GM21381 (cell line): ENCODE measurements at regions not wholly inside any gene's neighbourhood (a gene's known extent, or its start where the extent isn't known, plus 50 kb on each side); places are given as distances from the start of the nearest gene placed in this dataset.
"Not testable (repeated sequence)": the region's sequence is repeated elsewhere in the genome, so short reads cannot be mapped to it uniquely, and the experiment has no call there.

ENCODE experiments used
- ATAC-seq: cut with Tn5 transposase; IDR thresholded peaks from one replicate; pipeline ENCODE4 v1.9.1; 2021; ENCODE audit warnings: mild to moderate bottlenecking, moderate library complexity; ENCODE audit not compliant: unreplicated experiment

DNA sequence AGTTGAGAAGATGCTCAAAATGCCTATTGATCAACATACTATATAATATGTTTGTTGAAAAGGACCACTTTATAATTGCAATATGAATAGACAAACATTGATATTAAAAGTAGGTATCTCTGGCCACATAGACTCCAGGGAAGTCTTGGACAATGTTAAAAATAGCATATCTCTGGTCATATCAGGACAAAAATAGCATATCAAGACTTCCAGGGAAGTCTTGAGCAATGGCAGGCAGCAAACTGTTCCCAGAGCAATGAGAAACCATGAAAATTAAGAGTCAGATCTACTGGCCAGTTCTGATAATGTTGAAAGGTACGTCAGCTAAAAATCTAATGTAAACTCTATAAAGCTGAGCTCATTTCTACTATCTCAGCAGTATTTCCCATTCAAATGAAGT is 1130.3 kb upstream of the CITED2 start:
- no peak for ATAC-seq

DNA sequence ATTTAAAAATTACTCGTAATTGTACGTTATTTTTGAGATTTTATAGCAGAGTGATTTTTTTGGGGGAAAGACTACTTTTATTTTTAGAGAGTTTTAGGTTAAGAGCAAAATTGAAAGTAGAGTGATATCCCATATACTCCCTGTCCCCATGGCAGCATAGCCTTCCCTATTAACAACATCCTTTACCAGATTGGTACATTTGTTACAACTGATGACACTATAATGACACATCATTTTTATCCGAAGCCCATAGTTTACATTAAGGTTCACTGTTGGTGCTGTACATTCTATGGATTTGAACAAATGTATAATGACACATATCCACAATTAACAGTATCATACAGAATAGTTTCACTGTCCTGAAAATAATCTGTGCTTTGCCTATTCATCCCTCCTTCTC is 1126.4 kb upstream of the CITED2 start:
- no peak for ATAC-seq

DNA sequence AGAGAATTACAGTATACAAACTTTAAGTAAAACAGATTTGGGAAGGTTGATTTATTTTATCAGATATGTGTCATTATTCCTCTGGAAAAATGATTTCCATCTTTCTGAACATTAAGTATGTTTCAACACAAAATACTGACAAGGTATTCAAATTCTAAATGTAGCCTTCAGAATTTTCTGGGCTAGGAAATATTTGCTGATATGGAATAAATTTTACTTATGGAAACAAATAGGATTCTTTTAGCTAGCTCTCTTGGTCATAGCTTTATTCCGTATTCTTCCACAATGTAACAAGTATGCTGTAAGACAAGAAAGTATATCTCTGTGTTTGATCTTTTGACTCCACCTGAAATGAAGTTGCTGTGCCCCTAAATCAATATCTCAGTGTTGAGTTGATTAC is 1125.2 kb upstream of the CITED2 start:
- no peak for ATAC-seq

DNA sequence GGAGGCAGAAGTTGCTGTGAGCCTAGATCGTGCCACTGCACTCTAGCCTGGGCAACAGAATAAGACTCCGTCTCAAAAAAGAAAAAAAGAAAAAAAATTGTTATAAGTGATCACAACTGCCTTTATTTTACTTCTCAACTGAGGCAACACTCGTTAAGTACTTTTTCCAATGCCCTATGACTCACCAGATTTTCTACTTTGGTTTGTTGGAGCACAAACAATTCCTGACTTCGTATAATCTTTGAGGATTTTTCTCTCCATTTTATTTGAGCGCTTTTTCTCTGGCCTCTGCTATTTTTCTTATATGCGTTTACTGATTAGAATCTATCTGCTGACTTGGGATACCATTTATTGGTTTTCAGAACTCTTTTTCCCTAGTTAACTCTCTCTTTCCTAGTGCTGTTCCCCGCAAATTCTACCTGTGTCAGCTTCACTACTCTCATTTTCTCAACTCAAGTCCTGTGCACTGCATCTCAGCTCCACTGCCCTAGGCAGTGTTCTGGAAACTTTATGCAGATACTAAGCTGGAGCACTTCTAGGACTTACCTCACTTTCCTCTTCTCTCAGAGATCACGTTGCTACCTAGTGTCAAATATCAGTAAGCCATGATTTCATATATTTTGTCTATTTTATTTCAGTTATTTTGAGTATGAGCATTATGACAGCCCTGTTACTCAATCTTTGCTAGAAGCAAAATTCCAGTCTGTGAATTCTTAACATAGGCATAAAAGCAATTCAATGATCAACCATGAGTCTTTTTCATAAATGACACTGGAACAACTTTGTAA is 1120.1 kb upstream of the CITED2 start:
- ATAC-seq = no peak

DNA sequence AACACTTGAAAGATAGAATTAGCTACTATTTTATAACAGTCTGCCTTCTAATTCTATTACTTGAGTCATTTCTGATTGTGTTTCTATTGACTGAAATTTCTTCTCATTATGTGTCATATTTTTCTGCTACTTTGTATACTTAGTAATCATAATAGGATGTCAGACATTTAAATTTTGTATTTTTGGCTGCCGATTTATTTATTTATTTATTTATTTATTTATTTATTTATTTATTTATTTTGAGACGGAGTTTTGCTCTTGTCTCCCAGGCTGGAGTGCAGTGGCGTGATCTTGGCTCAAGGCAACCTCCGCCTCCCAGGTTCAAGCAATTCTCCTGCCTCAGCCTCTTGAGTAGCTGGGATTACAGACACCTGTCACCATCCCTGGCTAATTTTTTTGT is 1119.0 kb upstream of the CITED2 start:
- ATAC-seq = not testable (repeated sequence)

DNA sequence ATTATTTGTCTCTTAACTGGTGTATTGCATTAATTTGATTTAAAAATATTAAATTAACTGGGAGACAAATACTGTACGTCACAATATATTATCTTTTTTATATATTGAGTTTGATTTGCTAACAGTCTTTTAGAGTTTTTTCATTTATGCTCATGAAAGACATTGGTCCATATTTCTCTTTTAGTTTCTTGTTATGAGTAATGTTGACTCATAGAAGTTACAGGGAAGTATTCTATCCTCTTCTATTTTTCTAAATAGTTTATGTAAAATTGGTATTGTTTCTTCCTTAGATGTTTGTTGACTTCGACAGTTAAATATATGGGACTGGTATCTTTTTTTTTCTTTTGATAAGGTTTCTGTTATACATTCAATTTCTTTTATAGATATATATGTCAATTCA is 1115.6 kb upstream of the CITED2 start:
- no peak for ATAC-seq

DNA sequence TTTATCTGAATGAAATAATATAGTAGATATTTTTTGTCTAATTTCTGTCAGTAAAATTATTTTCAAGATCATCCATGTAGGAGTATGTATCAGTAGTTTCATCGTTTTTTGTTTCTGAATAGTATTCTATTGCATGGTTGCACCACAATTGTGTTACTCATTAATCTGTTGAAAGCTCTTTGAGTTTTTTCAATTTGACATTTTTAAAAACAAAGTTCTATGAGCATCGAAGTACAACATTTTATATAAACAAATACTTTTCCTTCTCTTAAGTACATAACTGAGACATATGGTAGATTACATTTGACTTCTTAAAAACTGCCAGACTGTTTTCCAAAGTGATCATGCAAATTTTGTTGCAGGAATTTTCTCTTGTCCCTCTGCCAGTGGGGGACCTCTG is 1113.1 kb upstream of the CITED2 start:
- no peak for ATAC-seq

DNA sequence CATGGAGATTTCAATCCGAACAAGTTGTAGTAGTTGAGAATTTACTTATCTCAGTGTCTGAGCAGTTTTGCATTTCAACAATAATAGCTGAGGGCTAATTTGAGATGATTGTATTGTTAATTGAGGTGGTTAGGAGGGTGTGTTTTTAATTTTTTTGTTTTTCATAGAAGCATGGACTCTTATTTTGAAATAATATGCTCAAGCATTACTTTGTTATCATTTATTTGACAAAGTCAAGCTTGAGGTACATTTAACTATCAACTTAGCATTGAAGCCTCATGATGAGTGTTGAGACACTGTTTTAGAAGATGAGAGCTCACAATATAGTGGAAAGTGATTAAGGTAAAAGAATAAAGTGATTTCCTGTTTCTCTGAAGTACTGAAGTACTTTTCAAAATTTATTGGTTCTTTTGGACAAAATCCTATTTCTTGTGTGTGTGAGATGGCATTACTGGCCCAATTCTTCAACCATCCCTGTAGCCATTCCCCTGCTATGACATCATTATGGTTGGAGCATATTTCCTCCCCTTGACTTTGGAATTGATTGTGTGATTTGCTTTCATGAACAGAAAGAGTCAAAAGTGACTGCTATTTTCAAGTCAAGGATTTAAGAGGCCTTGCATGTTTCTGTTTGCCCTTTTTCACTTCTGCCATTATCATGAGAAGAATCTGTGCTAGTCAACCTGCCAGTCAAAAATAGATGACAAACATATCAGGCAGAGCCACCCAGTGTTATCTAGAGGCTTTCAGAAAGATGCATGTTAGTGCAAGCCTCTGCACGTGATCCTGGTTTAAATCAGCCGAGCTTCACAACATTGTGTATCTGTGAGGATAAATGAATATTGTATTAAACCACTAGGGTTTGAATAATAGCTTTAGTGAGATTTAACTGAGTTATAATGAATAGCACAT is 1112.3 kb upstream of the CITED2 start:
- no peak for ATAC-seq

DNA sequence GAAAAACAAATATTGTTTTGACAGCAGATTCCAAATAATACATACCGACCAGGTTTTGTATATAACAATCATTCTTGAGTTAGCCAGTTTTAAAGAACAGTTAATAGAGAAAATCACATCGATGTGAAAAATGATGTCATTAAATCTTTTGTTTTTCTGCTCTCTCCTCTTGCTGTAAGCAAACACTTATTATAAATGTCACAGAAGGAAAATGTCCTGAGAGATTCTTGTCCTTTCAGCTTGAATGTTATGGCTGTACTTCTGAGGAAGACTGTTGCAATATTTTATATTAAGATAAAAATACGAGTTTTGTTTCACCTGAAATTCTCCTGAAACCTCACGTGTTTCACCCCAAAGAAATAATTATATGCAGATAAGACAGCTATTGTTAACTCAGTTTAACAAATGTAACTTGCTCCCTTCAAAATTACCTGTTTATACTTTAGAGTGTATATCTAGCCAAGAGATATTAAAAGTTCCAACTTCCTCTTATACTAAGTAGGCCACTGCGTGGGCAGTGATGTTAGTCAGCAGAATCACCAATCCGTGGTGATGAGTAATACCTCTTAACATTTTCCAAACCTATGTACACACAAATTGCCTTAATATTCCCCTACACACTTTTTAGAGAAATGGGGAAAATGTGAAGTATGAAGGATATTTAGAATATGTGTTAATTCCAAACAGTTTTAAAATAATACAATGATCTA is 1111.4 kb upstream of the CITED2 start:
- ATAC-seq = no peak

DNA sequence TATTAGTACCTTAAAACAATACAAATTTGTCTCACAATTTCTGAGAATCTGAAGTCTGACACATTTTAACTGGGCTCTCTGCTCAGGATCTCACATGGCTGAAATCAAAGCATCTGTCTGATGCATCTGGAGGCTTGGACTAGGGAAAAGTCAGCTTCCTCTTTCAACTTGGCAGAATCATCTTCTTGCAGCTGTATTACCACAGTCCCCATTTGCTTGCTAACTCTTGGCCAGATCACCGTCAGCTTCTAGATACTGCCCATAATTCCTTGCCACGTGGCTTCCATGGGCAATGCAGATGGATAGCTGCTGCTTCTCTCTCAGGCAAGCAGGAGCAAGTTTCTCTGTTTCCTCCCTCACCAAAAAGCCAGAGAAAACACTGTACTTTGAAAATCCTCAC is 1106.4 kb upstream of the CITED2 start:
- ATAC-seq = no peak

DNA sequence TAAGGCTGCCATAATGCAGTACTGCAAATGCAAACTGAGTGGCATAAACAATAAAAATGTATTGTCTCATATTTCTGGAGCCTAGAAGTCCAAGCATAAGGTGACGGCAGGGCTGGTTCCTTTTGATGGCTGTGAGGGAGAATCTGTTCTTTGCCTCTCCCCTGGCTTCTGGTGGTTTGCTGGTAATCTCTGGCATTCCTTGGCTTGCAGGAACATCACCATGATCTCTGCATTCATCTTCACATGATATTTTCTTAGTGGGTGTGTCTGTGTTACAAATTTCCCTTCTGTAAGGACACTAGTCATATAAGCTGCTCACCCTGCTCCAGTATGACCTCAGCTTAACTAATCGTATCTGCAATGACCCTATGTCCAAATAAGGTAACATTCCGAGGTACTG is 1104.2 kb upstream of the CITED2 start:
- ATAC-seq = no peak

DNA sequence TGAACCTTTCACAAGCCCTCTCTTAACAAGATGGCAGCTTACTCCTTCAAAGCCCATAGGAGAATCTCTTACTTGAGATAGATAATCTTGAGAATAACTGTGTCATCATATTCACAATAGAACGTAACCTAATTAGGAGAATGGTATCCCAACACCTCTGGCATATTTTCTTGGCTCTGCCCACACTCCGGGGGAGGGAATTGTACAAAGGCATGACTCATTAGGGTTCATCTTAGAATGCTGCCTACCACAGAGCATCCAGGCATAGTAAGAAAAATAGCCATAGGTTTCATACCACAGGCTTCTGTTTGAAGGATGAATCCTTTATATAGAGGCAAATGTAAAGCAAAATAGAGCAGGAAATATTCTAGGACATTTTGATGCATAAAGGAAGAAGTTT is 1100.6 kb upstream of the CITED2 start:
- no peak for ATAC-seq

DNA sequence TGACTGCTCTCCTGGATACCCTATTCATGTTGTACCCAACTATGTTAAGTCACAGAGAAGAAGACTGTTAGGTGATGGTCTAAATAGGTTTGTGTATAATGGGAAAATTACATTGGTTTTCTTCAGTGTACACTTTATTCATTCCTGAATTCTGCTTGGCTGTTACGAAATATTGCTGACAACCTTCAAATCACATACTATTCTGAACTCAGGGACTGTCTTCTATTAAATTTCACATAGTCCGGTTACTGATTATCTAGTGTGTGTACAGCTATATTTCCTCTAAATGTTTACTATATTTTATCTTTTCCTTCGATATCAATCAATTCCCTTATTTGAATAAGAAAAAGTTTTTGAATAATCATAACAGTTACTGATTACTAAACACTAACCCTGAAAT is 1090.3 kb upstream of the CITED2 start:
- ATAC-seq = no peak

DNA sequence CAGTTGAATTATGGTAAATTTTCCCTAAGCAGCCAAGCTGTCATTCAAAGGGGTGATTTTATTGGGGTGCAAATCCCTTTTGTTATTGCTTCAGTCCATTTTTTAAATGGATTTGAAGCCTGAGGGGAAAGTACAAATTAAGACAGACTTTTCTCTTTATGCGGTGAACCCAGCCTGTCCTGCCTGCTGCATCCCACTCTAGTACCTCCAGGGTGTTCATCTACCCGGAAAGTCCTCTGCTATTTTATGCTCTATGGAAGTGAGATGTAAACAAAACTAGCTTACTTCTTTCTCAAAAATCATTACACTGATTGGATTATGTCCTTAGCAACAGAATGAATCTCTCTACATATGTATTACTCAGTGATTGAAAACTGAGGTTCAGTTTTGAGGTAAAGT is 1088.9 kb upstream of the CITED2 start:
- no peak for ATAC-seq

DNA sequence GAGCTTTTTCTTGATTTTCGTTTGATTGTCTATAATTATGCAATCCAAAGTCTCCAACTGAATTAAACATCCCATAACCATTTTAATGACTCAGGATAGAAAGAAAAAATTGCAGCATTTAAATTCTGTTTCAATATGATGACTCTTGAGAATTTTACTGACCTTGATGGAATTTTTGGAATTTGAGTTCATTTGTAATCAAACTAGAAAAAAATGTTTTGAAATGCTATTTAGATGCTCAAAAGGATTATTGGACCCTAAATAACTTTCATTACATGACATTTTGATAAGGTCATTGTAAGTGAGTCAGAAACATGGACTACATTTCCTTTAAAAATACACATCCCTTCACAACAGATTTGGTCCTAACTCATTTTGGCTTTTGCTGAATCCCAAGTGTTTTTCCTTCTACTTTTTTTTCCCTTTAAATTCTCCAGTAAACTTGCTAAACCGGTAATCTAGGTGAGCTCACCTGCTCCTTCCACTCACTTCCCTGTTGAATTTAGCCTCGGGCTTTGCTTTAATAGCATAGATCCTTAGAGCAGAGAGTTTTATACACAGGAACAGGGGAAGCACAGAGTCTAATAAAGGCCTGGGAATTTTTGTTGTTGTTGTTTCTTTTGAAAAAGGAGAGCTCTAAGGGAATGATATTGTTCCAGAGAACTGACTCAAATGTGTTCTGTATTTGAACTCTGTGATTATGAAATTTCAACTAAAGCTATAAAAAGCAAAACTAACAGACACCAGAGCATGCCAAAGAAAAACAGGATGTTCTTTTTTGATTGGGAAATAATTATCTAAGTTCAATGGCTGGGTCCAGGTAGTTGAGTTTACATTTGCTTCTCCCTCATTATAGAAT is 1088.2 kb upstream of the CITED2 start:
- ATAC-seq = no peak

DNA sequence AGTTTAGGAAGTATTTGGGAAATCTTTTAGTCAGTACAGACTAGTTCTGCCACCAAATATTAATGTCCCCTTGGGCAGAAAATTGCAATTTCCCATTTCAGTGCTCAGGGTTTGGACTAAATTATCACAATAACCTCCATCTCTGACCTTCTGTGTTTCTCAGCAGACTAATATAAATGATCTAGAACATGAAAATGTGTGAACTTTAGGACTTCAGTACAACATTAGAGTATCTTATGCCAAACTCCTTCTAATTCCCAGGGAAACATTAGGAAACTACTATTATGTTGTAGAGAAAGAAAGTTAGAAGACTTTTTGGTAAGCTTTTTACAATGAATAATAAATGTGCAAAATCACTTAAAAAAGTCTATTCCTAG is 1087.6 kb upstream of the CITED2 start:
- no peak for ATAC-seq

DNA sequence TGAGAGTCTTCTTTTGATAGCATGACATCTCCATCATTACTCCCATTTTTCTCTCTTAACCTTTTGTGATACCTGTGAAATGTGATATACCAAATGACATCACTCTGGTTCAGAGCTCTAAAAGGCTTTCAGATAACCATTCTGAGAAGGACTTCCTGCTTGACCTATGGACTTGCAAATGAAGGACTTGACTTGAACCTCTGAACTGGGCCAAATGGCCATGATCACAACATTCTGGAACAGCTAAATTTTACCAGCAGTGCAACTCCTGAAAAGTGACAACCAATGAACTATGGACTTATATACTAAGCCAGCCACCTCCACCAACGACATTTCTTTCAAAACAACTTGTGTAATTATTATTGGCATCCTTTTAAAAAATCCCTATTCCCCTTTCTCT is 1085.8 kb upstream of the CITED2 start:
- ATAC-seq = no peak

DNA sequence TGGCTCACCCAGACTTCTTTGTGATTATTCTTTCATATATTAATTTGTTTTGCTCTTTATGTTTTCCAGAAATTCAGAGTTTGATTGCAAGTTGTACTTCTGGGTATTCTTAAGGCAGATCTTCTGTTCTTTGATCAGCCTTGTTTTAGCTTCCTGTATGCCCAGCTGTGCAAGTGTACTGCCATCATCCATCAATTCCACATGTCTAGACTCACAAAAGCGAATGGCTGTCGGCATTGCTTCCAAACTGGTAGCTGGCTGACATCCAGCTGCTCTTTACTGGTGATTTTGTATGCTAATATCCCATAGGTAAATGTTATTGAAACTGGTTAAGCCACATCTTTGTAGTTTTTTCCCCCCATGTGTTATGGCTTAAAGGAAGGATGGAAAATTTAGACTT is 1084.8 kb upstream of the CITED2 start:
- ATAC-seq = no peak

DNA sequence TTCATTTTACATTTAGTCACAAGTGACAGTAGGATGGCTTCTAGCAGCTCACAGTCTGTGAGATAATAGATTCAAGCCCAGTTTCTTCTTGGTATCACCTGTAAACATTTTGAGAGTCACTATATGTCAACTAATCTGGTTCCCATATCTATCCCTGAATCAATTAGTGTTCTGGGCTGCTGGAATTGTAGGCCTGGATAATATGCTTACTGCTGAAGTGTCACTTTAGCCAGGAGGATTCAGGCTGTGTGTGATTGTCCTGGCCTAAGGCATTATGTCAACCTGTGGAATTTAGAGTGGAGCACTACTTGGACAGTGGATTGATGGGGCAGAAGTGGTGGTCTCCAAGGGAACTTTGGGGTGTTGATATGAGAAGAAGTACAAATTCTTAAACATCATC is 1071.8 kb upstream of the CITED2 start:
- no peak for ATAC-seq

DNA sequence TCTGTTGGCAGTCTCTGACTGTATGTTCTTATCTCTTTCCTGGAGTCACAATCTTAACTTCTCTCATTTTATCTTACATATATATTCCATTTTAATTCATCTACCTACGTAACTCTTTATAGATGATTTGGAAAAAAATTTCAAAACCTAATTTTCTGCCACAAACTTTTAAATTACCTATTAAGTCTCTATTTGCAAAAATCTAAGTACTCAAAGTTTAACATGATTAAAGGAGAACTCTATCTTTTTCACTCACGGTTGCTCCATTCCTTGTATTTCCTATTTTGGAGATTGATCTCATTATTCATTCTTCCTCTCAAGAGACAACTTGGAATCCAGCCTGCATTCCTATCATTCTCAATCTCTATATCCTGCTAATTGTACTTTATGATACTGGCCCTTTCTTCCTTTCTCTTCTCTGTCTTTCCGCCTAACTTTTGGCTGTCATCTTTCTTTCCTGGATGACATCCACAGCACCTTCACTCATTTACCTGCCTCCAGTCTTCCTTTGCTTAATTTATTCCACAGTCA is 1071.1 kb upstream of the CITED2 start:
- no peak for ATAC-seq
